GM21786 (cell line): ENCODE measurements at regions not wholly inside any gene's neighbourhood (a gene's known extent, or its start where the extent isn't known, plus 50 kb on each side); places are given as distances from the start of the nearest gene placed in this dataset.

ENCODE experiments used
- ATAC-seq: cut with Tn5 transposase; IDR thresholded peaks from one replicate; pipeline ENCODE4 v1.9.1; 2021; ENCODE audit not compliant: unreplicated experiment

GRCh38 chr13:30151388-30151787 is 156.0 kb downstream of the KATNAL1 start:
- ATAC-seq: no peak

- ATAC-seq: no peak
These were observed 158.1 kb downstream of the KATNAL1 start for GRCh38 chr13:30149248-30149647.

GRCh38 chr13:30148786-30149185 is 158.6 kb downstream of the KATNAL1 start:
- no peak for ATAC-seq

- no peak for ATAC-seq
These were observed 159.1 kb downstream of the KATNAL1 start for GRCh38 chr13:30148171-30148754.

- no peak for ATAC-seq
These were observed 159.9 kb downstream of the KATNAL1 start for GRCh38 chr13:30147421-30147820.

GRCh38 chr13:30147015-30147414 is 160.3 kb downstream of the KATNAL1 start:
- ATAC-seq: no peak

GRCh38 chr13:30145709-30146367 is 161.5 kb downstream of the KATNAL1 start:
- ATAC-seq: peak; percentile 67

GRCh38 chr13:30143666-30144400 is 163.5 kb downstream of the KATNAL1 start:
- ATAC-seq: no peak

- ATAC-seq: no peak
These were observed 164.7 kb downstream of the KATNAL1 start for GRCh38 chr13:30142486-30143211.

- ATAC-seq: no peak
These were observed 165.4 kb downstream of the KATNAL1 start for GRCh38 chr13:30141775-30142485.

- ATAC-seq: no peak
These were observed 166.4 kb downstream of the KATNAL1 start for GRCh38 chr13:30140973-30141372.

GRCh38 chr13:30138511-30138910 is 168.8 kb downstream of the KATNAL1 start:
- ATAC-seq: no peak

GRCh38 chr13:30135868-30136267 is 171.5 kb downstream of the KATNAL1 start:
- ATAC-seq: no peak

GRCh38 chr13:30135351-30135750 is 172.0 kb downstream of the KATNAL1 start:
- ATAC-seq: no peak

GRCh38 chr13:30134578-30134977 is 172.8 kb downstream of the KATNAL1 start:
- ATAC-seq: no peak

- ATAC-seq: no peak
These were observed 173.4 kb downstream of the KATNAL1 start for GRCh38 chr13:30133996-30134395.

GRCh38 chr13:30133554-30133912 is 173.8 kb downstream of the KATNAL1 start:
- no peak for ATAC-seq

GRCh38 chr13:30132623-30133553 is 174.5 kb downstream of the KATNAL1 start:
- peak; percentile 86 for ATAC-seq

GRCh38 chr13:30129411-30129810 is 177.9 kb downstream of the KATNAL1 start:
- ATAC-seq: no peak

GRCh38 chr13:30128591-30128990 is 178.8 kb downstream of the KATNAL1 start:
- no peak for ATAC-seq
